Stimulated activated CD8-positive, alpha-beta memory T cell treated with anti-CD3 and anti-CD28 coated beads, Interleukin-2, amount 100 ng/mL, for 48 hours (primary cell): ENCODE measurements at regions not wholly inside any gene's neighbourhood (a gene's known extent, or its start where the extent isn't known, plus 50 kb on each side); places are given as distances from the start of the nearest gene placed in this dataset.

Experiments
- DNase-seq, 2 donors: peaks; one replicate each; pipeline ENCODE4 v3.0.0-alpha.2; 2020; ENCODE audit warnings: low read depth in 2 of 2

DNA sequence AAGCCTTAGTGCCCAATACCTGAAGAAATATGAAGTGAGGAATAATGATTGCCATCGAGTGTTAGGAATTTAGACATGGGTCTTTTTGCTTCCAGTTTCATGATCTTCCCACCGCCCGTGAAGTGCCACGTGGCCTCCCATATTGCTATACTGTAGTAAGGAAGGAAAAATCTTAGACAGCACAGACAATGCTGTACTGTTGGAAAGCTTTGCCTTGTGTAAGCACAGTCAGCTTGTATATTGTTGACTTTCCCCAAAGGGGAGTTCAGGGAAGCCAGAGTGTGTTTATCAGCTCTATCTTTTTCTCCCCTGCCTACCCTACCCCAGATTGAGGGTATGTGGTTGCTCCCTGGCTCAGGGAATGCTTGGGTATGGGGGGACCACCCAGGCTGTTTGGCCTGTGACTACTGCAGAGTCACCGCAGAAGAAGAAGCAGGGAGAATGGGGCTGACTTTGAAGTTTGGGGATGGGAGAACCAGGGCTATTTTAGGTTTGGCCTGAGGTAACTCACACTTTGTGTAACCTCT is 161.8 kb upstream of the MEF2C start:
- DNase-seq: no peak

DNA sequence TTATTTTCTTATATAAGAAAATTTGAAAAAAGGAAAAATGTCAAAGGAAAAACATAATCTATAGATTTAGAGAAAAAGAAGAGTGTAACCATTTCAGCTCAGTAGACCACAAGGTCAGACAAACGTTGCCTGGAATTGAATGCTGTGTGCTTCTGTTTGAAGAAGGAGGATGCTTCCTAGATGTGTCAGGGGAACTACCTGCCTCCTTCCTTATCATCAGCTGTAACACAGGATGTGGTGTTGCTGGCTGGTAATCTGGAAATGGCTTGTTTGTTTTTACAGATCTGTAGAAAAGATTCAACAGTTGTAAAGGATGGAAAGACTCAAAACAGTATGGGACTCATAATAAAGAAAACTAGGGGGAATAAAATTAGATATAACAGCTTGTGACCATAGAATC is 160.7 kb upstream of the MEF2C start:
- DNase-seq: no peak

DNA sequence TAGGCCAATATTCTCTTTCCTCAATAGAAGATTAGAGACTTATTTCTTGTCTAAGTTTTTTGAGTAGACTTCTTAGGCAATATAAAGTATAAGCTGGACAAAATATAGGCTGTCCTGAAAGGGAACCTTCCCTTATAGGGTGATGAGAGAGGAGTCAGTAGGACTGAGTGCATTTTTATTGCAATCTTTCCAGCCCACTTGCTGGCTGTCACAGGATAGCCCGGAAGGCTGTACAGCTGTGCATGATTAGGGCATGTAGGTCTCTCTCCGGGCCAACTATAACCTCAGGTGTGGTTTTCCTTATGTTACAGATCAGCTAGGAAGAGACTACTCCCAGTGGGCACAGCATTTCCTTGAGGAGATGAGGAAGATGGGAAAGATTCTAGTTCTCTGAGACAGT is 159.8 kb upstream of the MEF2C start:
- DNase-seq: no peak

DNA sequence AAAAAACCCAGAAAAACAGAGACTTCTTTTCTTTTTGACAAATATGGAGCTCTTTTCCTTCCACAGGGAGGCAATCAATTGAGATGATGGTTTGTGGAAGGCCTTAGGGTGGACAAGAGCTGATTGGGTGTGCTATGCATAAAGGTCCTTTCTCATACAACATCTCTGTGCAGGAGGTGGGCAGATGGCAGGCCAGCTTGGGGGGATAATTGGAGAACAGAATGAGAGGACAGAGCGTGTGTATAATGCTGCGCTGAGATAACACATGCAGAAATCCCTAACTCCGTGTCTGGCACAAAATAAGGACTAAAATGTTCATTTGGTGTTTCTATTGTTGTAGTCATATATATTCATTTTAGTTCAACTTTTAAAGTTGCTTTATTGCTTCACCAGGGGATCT is 159.0 kb upstream of the MEF2C start:
- no peak for DNase-seq

DNA sequence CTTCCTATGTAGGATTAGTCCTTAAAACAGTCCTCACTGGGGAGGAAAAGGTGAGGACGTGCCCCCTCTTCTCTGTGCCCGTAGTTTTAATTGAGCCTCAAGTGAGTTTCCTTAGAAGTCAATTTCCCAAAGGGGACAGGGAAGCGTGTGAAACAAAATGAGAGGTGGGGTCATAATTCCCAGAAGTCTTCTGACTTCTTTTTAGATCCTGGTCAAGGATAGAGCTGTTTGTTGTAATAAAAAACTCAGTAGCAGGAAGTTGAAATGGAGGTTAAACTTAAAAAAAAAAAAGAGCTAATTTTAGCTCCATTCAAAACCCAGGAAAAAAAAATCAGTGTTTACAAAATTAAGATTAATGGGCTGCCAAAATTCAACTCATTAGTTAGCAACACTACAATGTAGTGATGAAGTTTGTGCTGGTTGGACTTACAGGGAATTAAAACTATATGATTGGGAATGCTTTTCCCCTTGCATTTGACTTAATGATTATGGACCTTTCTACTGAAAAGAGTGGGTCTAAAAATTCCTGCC is 158.3 kb upstream of the MEF2C start:
- no peak for DNase-seq

DNA sequence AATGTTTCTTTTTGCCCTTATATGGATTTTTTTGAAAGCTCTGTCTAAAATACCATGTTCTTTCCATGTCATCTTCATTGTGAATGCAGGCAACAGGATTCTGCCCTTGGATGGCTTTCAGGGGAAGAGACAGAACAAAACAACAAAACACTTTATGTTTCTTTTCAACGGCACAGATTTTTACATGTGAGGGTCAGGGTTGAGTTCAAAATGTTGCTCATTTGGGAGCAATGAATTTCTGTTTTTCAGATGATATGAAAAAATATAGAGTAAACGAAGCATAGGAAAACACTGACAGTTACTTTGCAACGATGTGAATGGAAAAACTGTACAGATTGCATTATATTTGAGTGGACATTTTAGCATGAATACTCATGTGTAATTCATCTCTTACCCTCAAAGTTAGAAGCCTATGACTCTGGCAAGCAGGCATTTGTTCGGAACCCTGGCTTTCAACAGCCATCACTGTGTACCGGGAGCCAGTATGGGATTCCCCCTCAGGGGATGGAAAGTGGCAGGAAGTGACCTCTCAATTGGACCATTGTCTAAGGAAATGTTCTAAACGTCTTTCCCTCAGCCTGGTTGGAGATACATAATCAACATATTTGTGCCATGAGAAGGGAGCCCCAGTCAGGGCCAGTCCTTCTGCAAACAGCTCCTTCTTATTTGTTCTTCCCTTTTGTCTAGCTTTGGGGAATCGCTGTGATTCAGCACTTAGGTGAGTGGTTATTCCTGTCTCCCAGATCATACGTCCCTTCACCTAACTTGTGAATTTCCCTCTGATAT is 153.9 kb upstream of the MEF2C start:
- no peak for DNase-seq

DNA sequence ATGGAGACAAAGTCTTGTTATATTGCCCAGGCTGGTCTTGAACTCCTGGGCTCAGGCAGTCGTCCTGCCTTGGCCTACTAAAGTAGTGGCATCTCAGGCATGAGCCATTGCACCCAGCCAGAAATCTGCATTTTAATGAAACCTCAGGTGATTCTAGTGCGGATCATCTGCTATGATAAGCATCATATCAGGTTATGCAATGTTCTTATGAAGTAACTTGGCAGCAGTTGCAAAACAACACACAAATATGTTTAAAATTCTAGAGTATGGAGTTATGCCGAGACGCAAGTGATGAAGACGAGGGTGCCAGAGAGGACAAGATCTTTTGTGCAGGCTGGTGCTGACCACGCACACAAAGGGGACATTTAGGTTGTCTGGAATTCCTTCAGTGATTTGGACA is 153.2 kb upstream of the MEF2C start:
- DNase-seq: no peak

DNA sequence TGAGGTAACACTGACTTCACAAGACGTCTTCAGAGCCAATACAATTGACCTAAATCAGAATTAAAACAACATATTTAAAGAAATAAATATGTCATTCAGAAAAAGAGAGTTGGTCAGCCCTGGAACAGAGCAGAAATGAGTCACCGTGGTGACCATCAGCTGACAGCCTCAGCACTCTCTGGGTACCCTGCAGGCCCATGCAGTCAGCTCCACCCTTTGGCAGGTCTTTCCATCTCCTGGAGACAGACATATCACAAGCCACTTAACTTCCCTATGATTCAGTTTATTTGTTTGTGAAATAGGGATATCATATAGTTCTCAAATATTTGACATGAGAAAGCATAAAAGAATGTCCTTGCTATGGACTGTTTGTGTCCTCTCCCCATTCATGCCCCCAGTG is 151.6 kb upstream of the MEF2C start:
- DNase-seq: no peak

DNA sequence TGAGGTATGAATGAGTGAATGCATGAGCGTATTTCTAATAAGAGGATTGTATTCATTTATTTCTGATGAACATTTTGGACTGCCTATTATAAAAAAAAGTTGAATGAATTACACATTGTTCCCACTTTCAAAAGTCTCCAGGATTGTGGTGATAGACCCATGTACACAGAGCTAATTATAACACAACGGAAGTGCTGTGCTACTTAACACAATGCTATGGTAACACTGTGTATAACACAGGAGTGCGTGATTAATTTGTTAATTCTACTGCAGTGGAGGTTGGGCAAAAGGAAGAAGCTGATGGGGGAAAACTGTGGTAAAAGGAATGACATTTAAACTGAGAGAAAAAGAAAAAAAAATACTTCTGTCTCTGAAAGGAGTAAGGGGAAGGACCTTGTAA is 147.8 kb upstream of the MEF2C start:
- no peak for DNase-seq

DNA sequence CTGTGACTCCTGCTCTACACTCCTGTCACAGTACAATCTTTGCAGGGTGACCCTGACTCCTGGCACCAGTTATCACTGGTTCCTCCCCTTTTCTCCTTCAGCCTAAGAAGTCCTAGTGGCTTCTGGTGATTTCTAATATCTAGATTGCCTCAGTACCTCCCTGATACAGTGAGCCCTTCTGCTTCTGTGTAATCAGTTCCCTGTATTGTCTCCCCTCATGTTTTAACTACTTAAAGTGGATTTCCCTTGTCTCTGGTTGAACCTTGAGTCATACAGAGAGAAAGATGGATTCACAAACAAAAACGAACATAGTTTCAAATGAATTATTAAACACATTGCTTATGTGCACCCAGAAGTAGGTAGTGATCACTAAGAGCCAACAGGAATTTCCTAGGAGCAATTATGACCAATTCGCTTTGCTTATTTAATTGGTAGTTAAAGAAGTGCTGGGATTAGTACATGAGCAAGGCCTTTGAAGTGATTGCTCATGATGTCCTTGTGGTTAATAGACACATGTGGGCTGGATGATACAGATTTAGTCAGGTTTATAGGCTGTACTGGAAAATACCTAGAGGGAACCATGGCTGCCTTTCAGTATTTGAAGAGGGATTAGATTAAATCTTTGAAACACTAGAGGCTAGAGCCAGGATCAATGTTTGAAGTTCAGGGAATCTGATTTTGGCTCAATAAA is 145.8 kb upstream of the MEF2C start:
- DNase-seq: no peak

DNA sequence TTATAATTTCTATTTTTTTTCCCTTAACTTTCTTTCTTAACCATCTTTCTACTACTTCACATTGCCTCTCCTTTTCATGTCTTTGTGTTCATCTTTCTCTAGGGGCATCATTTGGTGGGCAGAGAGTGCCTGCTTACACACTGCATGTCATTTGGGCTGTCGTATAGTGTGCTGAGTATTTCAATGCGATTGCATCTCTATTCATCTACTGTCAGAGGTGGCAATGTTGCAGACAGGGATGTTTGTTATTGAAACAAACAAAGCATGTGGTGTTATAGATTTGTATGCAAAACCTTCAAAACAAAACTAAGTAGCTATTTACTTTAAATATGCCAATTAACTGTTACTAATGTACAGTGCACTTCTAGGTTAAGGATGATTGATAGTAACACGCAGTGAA is 141.1 kb upstream of the MEF2C start:
- DNase-seq: no peak

DNA sequence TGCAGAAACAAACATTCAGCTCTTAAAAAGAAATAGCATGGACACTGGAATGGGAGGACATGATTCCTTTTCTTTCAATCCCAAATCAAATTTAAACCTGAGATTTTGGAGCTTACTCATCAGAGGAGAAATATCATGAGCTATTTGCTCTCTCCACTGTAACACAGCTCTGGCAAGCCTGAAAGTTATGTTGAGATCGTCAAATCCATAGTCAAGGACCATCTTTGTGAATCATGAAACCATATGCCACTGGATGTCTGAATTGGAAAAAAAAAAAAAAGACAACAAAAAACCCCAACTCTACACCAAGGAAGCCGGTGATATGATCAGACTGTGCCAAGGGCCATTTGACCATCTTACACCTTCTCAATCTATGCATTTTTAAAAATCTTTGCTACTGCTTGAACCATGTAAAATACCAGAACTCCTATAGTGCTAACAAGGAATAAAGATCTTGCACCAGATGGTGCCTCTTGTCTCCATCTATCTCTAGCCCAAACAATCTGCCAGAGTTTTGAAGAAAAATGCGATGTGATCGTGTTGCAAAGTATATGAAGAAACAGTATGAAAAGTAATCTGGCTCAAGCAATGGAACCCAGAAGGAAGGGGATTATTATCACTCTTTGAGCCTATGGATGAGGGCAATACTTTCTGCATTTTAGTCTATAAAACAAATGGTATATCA is 138.1 kb upstream of the MEF2C start:
- no peak for DNase-seq

DNA sequence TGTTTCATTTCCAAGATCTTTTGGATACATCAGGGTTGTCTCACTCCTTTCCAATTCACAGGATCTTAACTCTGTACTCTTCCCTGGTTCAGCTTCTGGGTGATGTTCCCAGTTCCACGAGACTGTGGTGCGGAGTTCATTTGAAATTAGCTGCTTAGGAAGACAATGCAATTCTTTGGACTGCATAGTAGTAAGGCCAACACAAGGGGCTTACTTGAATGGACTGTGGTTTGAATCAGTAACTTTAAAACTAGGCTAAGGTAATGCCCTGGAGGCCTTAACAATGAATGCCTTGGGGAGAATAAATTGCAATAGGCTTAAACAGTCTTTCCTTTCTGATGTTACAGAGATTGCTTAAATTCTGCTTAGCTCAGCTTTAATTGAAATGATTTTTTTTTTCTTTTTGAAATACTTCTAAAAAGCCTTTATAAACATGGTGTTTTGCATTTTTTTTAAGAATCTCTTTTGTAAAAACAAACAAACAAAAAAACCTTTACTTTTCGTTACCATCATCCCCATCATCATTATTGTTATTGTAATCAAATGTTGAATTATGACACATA is 133.8 kb upstream of the MEF2C start:
- DNase-seq: no peak

DNA sequence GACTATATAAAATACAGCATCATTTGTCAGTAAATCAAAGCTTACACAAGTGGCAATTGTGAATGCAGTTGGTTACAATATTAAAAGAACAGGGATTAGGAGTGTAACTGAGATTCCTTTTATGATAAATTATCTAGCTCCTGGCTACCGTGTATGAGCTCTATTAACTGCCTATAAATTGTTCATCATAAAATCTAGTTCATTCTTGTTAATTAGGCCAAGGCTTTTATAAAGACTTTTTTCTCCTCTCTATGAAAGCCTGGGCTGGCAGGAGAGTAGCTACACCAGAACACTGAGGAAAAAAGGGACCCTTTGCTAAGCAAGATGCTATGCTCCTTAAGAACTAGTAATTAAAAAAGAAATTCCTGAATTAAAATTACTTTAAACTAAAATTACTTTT is 132.4 kb upstream of the MEF2C start:
- no peak for DNase-seq

DNA sequence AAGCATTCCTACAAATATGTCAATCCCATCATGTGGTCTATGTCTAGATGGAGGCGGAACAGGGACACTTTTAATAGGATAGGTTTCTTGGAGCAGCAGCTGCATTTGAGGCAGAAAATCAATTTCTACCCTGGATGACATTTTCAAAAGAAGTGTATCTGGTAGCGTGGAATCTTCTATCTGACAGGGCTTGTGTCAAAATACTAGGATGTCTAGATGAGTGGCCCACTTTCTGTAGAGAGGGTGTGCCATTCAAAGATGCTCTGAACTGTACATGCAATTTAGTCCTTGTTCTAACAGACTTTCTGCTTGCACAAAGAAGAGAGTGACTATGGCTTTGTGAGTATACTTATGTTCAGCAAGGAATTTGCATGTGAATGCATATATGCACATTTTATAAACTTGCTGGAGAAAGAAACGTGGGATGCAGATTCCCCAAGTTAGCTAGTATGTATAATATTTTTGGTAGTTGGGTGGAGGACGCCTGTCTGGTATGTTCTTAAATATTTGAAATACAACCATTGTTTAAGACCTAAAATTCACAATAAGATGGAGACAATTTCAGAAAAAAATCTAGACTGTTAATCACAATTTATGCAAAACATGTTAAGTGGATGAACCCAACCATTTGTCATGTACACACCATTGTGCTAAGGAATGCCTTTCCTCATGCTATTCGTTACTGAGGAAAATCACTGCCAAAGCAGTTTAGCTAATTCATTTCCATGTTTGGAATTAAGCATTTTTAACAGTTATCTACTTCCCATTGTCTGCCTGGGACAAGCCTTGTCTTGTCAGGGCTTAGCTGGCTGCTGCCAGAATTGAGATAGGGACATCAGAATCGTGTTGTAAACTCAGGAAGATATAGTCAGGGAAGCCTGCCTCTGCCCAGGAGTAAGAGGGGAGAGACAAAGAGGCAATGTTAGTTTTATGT is 129.1 kb upstream of the MEF2C start:
- DNase-seq: no peak

DNA sequence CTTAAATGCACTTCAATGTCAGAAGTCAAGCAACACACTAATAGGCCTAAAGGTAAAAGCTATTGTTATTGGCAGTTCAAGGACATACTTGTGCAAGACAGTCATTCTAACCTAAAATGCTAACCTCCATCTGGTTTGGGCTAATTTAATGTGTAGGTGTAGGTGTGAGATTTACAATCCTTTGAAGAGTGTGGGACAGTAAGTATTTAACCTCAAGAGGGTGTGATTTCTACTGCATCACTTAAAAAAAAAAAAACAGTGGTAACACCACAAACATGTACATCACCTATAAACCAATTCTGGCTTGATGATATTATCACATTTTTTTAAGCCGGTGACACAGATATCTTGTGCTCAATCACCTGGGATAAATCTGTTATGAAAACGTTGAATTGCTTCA is 127.5 kb upstream of the MEF2C start:
- no peak for DNase-seq

DNA sequence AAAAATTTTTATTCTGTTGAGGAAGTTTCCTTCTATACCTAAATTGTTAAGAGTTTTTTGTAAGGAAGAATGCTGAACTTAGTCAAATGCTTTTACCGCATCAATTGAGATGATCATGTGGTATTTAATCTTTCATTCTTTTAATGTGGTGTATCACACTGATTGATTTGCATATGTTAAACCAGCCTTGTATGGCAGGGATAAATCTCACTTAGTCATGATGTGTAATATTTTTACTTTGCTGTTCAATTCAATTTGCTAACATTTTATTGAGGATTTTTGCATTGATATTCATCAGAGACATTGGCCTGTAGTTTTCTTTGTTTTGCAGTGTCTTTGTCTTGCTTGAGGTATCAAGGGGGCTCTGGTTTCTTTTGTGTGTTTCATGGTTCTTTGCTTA is 125.3 kb upstream of the MEF2C start:
- no peak for DNase-seq

DNA sequence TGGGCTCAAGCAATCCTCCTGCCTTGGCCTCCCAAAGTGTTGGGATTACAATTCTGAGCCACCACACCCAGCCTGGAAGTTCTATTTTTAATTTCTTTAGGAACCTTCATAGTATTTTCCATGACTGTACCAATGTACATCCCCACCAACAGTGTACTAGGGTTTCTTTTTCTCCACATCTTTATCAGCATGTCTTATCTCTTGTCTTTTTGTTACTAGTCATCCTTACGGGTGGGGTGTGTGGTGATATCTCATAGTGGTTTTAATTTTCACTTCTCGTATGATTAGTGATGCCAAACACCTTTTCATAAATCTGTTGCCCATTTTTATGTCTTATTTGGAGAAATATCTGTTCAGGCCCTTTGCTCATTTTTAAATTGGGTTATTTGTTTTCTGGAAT is 123.0 kb upstream of the MEF2C start:
- no peak for DNase-seq

DNA sequence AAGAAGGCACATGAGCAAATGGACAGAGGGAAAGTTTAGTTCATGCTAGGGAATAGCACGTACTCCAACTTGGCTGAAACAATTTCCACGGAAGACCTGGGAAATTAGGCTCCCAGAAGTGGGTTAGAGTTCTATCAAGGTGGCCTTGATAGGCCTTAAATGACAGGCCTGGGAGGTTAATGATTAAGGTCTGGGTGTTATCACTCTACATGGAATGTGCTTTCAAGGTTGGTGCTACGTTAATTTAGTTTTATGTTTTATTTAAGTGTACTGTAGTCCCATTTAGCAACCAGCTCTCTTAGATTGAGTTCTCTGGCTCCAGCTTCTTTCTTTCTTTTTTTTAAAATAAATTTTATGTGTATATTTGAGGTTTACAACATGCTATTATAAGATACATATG is 121.4 kb upstream of the MEF2C start:
- no peak for DNase-seq

DNA sequence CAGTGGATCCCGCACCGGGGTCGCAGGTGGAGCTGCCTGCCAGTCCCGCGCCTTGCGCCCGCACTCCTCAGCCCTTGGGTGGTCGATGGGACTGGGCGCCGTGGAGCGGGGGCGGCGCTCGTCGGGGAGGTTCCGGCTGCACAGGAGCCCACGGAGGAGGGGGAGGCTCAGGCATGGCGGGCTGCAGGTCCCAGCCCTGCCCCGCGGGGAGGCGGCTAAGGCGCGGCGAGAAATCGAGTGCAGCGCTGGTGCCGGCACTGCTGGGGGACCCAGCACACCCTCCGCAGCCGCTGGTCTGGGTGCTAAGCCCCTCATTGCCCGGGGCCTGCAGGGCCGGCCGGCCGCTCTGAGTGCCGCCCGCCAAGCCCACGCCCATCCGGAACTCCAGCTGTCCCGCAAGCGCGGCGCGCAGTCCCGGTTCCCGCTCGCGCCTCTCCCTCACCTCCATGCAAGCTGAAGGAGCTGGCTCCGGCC is 120.6 kb upstream of the MEF2C start:
- no peak for DNase-seq

DNA sequence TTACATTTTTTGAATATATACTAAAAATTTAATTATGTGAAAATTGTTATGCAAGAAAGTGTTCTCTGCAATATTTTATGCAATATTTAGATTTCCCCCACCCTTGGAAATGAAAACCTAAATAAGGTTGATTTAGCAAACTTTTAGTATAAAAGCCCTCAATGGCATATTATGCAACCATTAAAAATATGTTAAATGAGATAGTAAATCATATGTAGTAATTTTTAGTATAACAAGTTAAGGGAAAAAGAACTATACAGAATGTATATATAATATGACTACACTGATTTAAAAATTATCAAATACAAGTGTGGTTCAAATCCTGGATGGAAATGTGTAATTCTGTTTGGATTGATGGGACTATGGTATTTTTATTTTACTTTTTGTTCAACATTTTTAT is 116.9 kb upstream of the MEF2C start:
- no peak for DNase-seq
